Endodermal cell (in vitro differentiated cells): ENCODE measurements at regions not wholly inside any gene's neighbourhood (a gene's known extent, or its start where the extent isn't known, plus 50 kb on each side); places are given as distances from the start of the nearest gene placed in this dataset.

Source experiments
- DNase-seq: peaks from one replicate; pipeline ENCODE4 v3.0.0-alpha.2; 2017
- H3K27ac ChIP-seq: 2 replicates; pipeline ENCODE4 v1.5.1; 2013; ENCODE audit warnings: mild to moderate bottlenecking, low read depth, low read length, moderate library complexity
- H3K27me3 ChIP-seq: 2 replicates; pipeline ENCODE4 v1.6.1; 2013; ENCODE audit warnings: mild to moderate bottlenecking, low read length, moderate library complexity; ENCODE audit not compliant: insufficient read depth, control insufficient read depth, poor library complexity, severe bottlenecking
- H3K36me3 ChIP-seq: 2 replicates; pipeline ENCODE4 v1.7.0; 2013; ENCODE audit warnings: mild to moderate bottlenecking, low read length, moderate library complexity; ENCODE audit not compliant: control insufficient read depth, insufficient read depth
- H3K4me1 ChIP-seq: one replicate; pipeline ENCODE4 v1.7.0; 2013; ENCODE audit warnings: low read length; ENCODE audit not compliant: control insufficient read depth, insufficient read depth
- H3K4me3 ChIP-seq: 2 replicates; pipeline ENCODE4 v1.5.1; 2013; ENCODE audit warnings: mild to moderate bottlenecking, low read length, moderate library complexity
- H3K9ac ChIP-seq: 2 replicates; pipeline ENCODE4 v1.6.1; 2013; ENCODE audit warnings: mild to moderate bottlenecking, low read length, moderate library complexity; ENCODE audit not compliant: poor library complexity, severe bottlenecking; ENCODE audit errors: extremely low read depth
- H3K9me3 ChIP-seq: 2 replicates; pipeline ENCODE4 v1.6.1; 2013; ENCODE audit warnings: mild to moderate bottlenecking, low read length, moderate library complexity; ENCODE audit not compliant: control insufficient read depth
- H3K27ac Mint-ChIP-seq: 2 replicates; pipeline ENCODE4 v1.8.0; 2020; ENCODE audit warnings: mixed read lengths
- H3K27me3 Mint-ChIP-seq: 2 replicates; pipeline ENCODE4 v1.8.0; 2021; ENCODE audit warnings: mild to moderate bottlenecking, mixed read lengths; ENCODE audit not compliant: insufficient read depth
- H3K36me3 Mint-ChIP-seq: 2 replicates; pipeline ENCODE4 v1.8.0; 2020; ENCODE audit warnings: low read depth, mixed read lengths
- H3K4me1 Mint-ChIP-seq: 2 replicates; pipeline ENCODE4 v1.8.0; 2020; ENCODE audit warnings: mixed read lengths
- H3K4me3 Mint-ChIP-seq: 2 replicates; pipeline ENCODE4 v1.8.0; 2020; ENCODE audit warnings: mild to moderate bottlenecking, moderate library complexity, mixed read lengths
- H3K9me3 Mint-ChIP-seq: 2 replicates; pipeline ENCODE4 v1.8.0; 2020; ENCODE audit warnings: mild to moderate bottlenecking, mixed read lengths
- WGBS, 2 experiments: methylation state at CpG; one replicate each; pipeline versions ENCODE4 v1.1.5 to v1.1.7; 2013; ENCODE audit warnings: missing lambda C conversion rate in 2 of 2, mixed read lengths in 1 of 2; ENCODE audit not compliant: insufficient coverage in 1 of 2, insufficient read length in 1 of 2; 5-methylcytosine and 5-hydroxymethylcytosine counted together
- TF ChIP-seq, protein P1 (sequence below): fragments of 200-600 bp; sonication (generic); conservative IDR thresholded peaks from 2 replicates; pipeline ENCODE4 v1.5.0; 2021; ENCODE audit warnings: antibody characterized with exemption, mild to moderate bottlenecking

DNA sequence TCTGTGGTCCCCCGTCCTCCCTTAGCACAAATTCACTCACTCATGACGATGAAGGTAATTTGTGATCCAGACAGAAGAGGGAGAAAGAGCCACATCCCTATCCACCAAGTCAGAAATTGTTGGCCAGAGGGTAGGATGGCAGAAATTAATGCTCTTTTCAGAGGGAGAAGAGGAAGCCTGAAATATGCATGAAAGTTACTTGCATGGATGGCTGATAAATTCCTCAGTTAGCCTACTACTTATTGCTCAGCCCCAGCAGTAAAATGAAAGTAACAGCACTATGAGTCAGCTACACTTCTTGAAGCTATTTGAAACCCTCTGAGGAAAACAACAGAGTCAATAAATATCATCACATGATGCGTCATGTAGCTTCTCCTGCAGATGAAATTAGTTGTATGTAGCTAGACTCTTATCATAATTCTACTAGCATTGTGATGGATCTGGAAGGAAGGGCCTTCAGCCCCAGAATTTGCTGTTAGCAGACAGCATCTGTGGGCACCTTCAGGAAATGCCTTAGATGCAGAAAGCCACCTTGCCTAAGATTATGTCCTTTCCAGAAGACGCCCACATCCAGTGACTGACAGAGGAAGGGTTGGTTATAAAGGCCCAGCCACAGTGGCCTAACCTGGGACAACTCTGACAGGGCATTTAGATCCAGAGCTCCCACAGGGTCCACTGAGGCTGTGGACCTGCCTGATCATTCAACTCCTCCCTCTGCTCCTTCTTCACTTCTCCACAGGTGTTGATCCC lies 81.2 kb upstream of the CCDC112 start:
- Histone ChIP-seq H3K27me3 (peaks cover 9% of the 10 kb centered on the region), H3K4me3 (no peak overlapping the region), H3K4me1 (no peaks in the 10 kb centered on the region), H3K9ac (no peak overlapping the region), H3K27ac (no peak overlapping the region), H3K36me3 (no peaks in the 10 kb centered on the region), H3K9me3 (no peaks in the 10 kb centered on the region)
- TF ChIP-seq, protein P1, sequence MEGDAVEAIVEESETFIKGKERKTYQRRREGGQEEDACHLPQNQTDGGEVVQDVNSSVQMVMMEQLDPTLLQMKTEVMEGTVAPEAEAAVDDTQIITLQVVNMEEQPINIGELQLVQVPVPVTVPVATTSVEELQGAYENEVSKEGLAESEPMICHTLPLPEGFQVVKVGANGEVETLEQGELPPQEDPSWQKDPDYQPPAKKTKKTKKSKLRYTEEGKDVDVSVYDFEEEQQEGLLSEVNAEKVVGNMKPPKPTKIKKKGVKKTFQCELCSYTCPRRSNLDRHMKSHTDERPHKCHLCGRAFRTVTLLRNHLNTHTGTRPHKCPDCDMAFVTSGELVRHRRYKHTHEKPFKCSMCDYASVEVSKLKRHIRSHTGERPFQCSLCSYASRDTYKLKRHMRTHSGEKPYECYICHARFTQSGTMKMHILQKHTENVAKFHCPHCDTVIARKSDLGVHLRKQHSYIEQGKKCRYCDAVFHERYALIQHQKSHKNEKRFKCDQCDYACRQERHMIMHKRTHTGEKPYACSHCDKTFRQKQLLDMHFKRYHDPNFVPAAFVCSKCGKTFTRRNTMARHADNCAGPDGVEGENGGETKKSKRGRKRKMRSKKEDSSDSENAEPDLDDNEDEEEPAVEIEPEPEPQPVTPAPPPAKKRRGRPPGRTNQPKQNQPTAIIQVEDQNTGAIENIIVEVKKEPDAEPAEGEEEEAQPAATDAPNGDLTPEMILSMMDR = peak; percentile 11
- H3K27ac Mint-ChIP-seq = no peak overlapping the region
- H3K36me3 Mint-ChIP-seq = no peaks in the 10 kb centered on the region
- peaks cover 3% of the 10 kb centered on the region for H3K27me3 Mint-ChIP-seq
- no peak overlapping the region for H3K4me3 Mint-ChIP-seq
- H3K9me3 Mint-ChIP-seq = no peaks in the 10 kb centered on the region
- H3K4me1 Mint-ChIP-seq = no peaks in the 10 kb centered on the region
- WGBS, 2 experiments = 77 to 86% methylated on average over 1 to 4 of the region's 4 CpGs
- DNase-seq = no peak

DNA sequence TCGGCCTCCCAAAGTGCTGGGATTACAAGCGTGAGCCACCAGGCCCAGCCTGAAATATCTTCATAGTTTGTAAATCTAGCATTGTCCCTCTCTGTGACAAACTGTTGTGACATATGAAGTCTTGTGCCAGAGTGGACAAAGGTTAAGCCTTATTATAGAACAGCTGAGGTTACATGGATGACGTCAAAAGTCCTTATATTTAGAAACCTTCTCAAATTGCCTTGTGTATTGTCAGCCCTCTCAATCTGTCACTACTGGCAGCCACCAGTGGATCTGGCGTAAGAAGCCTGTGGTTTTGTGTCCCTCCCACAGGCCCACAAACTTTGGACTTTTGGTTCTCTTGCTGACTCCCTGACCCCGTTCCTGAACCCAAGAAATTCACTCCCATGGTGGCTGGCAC lies 79.4 kb upstream of the CCDC112 start:
- Histone ChIP-seq H3K27me3 (no peaks in the 10 kb centered on the region), H3K27ac (no peak overlapping the region), H3K9ac (no peak overlapping the region), H3K4me1 (no peaks in the 10 kb centered on the region), H3K4me3 (no peak overlapping the region), H3K36me3 (no peaks in the 10 kb centered on the region), H3K9me3 (no peaks in the 10 kb centered on the region)
- 91 to 94% methylated on average over 1 to 5 of the region's 5 CpGs for WGBS, 2 experiments
- no peak overlapping the region for H3K27ac Mint-ChIP-seq
- H3K4me3 Mint-ChIP-seq = no peak overlapping the region
- H3K36me3 Mint-ChIP-seq = no peaks in the 10 kb centered on the region
- TF ChIP-seq, protein P1 = no peak
- DNase-seq = no peak
- H3K27me3 Mint-ChIP-seq = no peaks in the 10 kb centered on the region
- H3K9me3 Mint-ChIP-seq = no peaks in the 10 kb centered on the region
- peaks cover 2% of the 10 kb centered on the region for H3K4me1 Mint-ChIP-seq

DNA sequence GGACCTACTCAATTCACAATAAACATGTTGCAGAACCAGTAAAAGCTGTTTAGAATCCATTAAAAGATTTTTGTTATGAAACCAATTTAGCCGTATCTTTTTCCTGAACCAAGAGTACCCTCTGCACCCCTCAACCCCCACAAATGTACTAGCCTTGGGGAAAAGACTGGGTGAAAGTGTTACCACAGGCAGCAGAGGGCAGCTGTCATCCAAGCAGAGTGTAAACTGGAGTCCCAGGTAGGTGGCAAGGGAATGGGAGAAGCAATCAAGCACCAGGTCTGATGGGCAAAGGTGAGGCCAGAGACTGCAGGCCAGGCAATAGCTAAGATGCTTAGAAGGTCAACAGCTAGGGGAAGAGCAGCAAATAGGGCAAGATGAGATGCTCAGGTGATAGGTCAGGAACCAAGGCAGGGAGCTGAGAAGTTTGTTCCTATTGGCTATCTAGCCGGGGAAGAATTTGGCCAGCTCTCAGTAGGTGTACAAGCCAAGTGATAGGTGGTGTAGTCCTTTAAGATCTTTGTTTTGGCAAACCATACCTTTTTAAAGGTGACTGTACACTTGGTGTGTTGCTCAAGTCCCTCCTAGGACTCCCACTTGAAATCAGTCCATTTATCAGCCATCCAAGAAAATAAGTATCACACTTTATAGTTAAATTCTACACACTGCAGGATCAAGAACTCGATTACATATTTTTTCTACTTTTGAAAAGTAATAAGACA lies 77.8 kb upstream of the CCDC112 start:
- H3K27me3 ChIP-seq = no peaks in the 10 kb centered on the region
- no peak overlapping the region for H3K9ac ChIP-seq
- peaks cover 2% of the 10 kb centered on the region for H3K4me1 Mint-ChIP-seq
- no peak overlapping the region for H3K4me3 Mint-ChIP-seq
- H3K27ac ChIP-seq = no peak overlapping the region
- no peak for DNase-seq
- TF ChIP-seq, protein P1 = peak; percentile 55
- no peaks in the 10 kb centered on the region for H3K9me3 Mint-ChIP-seq
- WGBS, 2 experiments = 94 to 99% methylated on average over 2 to 3 of the region's 3 CpGs
- H3K36me3 Mint-ChIP-seq = no peaks in the 10 kb centered on the region
- H3K4me1 ChIP-seq = no peaks in the 10 kb centered on the region
- no peak overlapping the region for H3K4me3 ChIP-seq
- H3K27me3 Mint-ChIP-seq = no peaks in the 10 kb centered on the region
- no peak overlapping the region for H3K27ac Mint-ChIP-seq
- H3K36me3 ChIP-seq = no peaks in the 10 kb centered on the region
- H3K9me3 ChIP-seq = no peaks in the 10 kb centered on the region
